OCI-LY1 (cell line): ENCODE measurements at regions not wholly inside any gene's neighbourhood (a gene's known extent, or its start where the extent isn't known, plus 50 kb on each side); places are given as distances from the start of the nearest gene placed in this dataset.

Experiments
- H2AFZ ChIP-seq: fragments of 200-600 bp; sonication (generic), shearing (Covaris generic); 2 replicates; pipeline ENCODE4 v1.6.0; 2014; ENCODE audit warnings: antibody characterized with exemption, mild to moderate bottlenecking, low read length
- H3F3A ChIP-seq: fragments of 200-600 bp; sonication (generic), shearing (Covaris generic); 2 replicates; pipeline ENCODE4 v1.6.0; 2014; ENCODE audit warnings: mild to moderate bottlenecking, antibody characterized with exemption, low read length, moderate library complexity; ENCODE audit not compliant: insufficient read depth
- H3K27ac ChIP-seq: fragments of 200-600 bp; sonication (generic); 2 replicates; pipeline ENCODE4 v1.5.1; 2014; ENCODE audit warnings: low read length, mixed run types, mild to moderate bottlenecking, low read depth; ENCODE audit not compliant: poor library complexity, severe bottlenecking
- H3K27me3 ChIP-seq: fragments of 200-600 bp; sonication (generic); 2 replicates; pipeline ENCODE4 v1.6.0; 2014; ENCODE audit warnings: antibody characterized with exemption, mild to moderate bottlenecking, low read length, moderate library complexity; ENCODE audit not compliant: insufficient read depth
- H3K36me3 ChIP-seq: fragments of 200-600 bp; sonication (generic); 2 replicates; pipeline ENCODE4 v1.6.1; 2014; ENCODE audit warnings: mild to moderate bottlenecking, antibody characterized with exemption, low read length, moderate library complexity, mixed read lengths; ENCODE audit not compliant: insufficient read depth
- H3K4me1 ChIP-seq: fragments of 200-600 bp; sonication (generic); 2 replicates; pipeline ENCODE4 v1.5.1; 2014; ENCODE audit warnings: mild to moderate bottlenecking, low read length, moderate library complexity; ENCODE audit not compliant: insufficient read depth, severe bottlenecking
- H3K4me2 ChIP-seq: fragments of 200-600 bp; sonication (generic), shearing (Covaris generic); 2 replicates; pipeline ENCODE4 v1.6.1; 2014; ENCODE audit warnings: low read length
- H3K4me3 ChIP-seq: fragments of 200-600 bp; sonication (generic); 2 replicates; pipeline ENCODE4 v1.5.1; 2014; ENCODE audit warnings: low read length, low read depth, mild to moderate bottlenecking, mixed read lengths; ENCODE audit not compliant: poor library complexity, severe bottlenecking
- H3K79me2 ChIP-seq: fragments of 200-600 bp; shearing (Covaris generic); 2 replicates; pipeline ENCODE4 v1.6.1; 2016; ENCODE audit warnings: mixed run types, low read length, mixed read lengths; ENCODE audit not compliant: insufficient read depth
- H3K9ac ChIP-seq: fragments of 200-600 bp; sonication (generic), shearing (Covaris generic); 2 replicates; pipeline ENCODE4 v1.6.1; 2014; ENCODE audit warnings: mild to moderate bottlenecking, low read length, mixed read lengths
- H3K9me2 ChIP-seq: fragments of 200-600 bp; sonication (generic), shearing (Covaris generic); 2 replicates; pipeline ENCODE4 v1.6.1; 2014; ENCODE audit warnings: low read depth, mild to moderate bottlenecking, low read length, mixed read lengths
- H3K9me3 ChIP-seq: fragments of 200-600 bp; shearing (Covaris generic); 2 replicates; pipeline ENCODE4 v1.6.1; 2014; ENCODE audit warnings: low read length, mixed read lengths
- H4K20me1 ChIP-seq: fragments of 200-600 bp; sonication (generic), shearing (Covaris generic); 2 replicates; pipeline ENCODE4 v1.6.0; 2016; ENCODE audit warnings: mild to moderate bottlenecking, low read length; ENCODE audit not compliant: insufficient read depth
- EZH2 ChIP-seq: fragments of 200-600 bp; sonication (generic), shearing (Covaris generic); IDR thresholded peaks from 2 replicates; pipeline ENCODE4 v1.8.0; 2017; ENCODE audit warnings: borderline replicate concordance, mixed run types, mild to moderate bottlenecking, antibody characterized with exemption, low read length, moderate library complexity, mixed read lengths
- TF ChIP-seq, protein P1 (sequence below): fragments of 200-600 bp; sonication (generic), shearing (Covaris generic); IDR thresholded peaks from 2 replicates; pipeline ENCODE4 v1.5.1; 2017; ENCODE audit warnings: mild to moderate bottlenecking, antibody characterized with exemption, low read length, moderate library complexity, mixed read lengths

DNA sequence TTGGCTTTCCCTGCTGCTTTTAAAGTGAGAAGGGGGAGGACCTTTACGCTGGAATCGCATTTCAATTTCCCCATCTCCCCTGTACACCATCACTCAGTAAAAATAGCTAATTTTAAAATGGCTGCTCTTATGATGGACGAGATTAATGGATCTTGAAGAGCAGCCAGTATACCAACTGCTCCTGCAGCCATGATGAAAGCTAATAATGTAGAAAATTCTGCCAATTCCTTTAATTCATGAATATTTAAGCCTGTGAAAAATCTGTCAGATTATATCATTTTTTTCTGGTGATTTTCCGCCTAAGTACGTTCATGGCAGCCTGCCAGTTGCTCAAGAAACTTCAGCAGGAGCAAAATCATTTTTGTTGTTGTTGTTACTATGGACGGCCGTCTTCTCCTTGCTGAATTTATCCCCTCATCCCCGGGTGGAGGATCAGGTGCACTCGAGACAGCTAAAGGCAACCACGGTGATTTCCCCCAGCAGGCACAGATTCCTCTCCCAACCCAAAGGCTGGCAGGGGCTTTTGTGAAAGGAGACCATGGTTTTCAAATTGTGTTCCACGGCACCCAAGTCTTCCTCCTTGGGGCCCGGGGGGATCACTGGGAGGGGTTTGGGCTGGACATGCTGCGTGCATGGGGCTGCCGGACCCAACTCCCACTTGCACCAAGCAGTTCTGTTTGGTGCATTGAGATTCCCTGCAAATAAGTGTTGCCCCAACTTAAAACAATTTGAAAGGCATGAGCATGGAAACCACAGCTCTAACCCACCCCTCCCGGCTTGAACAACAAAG, 289.6 kb downstream of the UACA start:
- H3K9me2 ChIP-seq, result no peaks in the 10 kb centered on the region
- no peaks in the 10 kb centered on the region for H3K36me3 ChIP-seq
- H3K79me2 ChIP-seq, result no peaks in the 10 kb centered on the region
- H3K27ac ChIP-seq, result no peak overlapping the region
- TF ChIP-seq, protein P1, sequence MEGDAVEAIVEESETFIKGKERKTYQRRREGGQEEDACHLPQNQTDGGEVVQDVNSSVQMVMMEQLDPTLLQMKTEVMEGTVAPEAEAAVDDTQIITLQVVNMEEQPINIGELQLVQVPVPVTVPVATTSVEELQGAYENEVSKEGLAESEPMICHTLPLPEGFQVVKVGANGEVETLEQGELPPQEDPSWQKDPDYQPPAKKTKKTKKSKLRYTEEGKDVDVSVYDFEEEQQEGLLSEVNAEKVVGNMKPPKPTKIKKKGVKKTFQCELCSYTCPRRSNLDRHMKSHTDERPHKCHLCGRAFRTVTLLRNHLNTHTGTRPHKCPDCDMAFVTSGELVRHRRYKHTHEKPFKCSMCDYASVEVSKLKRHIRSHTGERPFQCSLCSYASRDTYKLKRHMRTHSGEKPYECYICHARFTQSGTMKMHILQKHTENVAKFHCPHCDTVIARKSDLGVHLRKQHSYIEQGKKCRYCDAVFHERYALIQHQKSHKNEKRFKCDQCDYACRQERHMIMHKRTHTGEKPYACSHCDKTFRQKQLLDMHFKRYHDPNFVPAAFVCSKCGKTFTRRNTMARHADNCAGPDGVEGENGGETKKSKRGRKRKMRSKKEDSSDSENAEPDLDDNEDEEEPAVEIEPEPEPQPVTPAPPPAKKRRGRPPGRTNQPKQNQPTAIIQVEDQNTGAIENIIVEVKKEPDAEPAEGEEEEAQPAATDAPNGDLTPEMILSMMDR, result no peak
- no peak for TF ChIP-seq EZH2
- no peak overlapping the region for H3K4me2 ChIP-seq
- H4K20me1 ChIP-seq, result no peaks in the 10 kb centered on the region
- no peaks in the 10 kb centered on the region for H3K9me3 ChIP-seq
- no peak overlapping the region for H2AFZ ChIP-seq
- H3F3A ChIP-seq, result no peaks in the 10 kb centered on the region
- H3K4me1 ChIP-seq, result no peaks in the 10 kb centered on the region
- no peak overlapping the region for H3K9ac ChIP-seq
- H3K27me3 ChIP-seq, result no peaks in the 10 kb centered on the region
- H3K4me3 ChIP-seq, result no peak overlapping the region

DNA sequence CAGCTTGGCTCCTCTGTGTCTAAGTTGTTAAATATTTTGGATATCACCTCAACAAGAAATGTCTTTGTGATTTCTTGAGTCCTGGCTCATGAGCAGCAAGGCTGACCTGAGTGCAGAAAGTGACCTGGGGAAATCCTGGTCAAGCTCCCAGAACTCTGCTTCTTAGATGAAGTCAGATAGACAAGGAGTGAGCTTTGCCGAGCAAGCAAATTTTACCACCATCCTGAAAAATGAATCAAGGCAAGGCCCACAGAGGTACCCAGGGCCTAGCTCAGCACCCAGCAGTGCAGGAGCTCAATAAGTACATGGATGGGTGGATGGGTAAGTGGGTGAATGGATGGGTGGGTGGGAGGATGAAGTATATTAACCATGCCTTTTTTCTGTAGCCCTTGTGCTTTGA, 291.8 kb downstream of the UACA start:
- Histone ChIP-seq H3F3A (no peaks in the 10 kb centered on the region), H3K9ac (no peak overlapping the region), H4K20me1 (no peaks in the 10 kb centered on the region), H3K9me3 (no peaks in the 10 kb centered on the region), H3K4me3 (no peak overlapping the region), H3K79me2 (no peaks in the 10 kb centered on the region), H2AFZ (no peak overlapping the region), H3K9me2 (no peaks in the 10 kb centered on the region), H3K27ac (no peak overlapping the region), H3K36me3 (no peaks in the 10 kb centered on the region), H3K4me1 (no peaks in the 10 kb centered on the region), H3K4me2 (no peak overlapping the region), H3K27me3 (no peaks in the 10 kb centered on the region)
- no peak for TF ChIP-seq EZH2
- TF ChIP-seq, protein P1, result no peak

DNA sequence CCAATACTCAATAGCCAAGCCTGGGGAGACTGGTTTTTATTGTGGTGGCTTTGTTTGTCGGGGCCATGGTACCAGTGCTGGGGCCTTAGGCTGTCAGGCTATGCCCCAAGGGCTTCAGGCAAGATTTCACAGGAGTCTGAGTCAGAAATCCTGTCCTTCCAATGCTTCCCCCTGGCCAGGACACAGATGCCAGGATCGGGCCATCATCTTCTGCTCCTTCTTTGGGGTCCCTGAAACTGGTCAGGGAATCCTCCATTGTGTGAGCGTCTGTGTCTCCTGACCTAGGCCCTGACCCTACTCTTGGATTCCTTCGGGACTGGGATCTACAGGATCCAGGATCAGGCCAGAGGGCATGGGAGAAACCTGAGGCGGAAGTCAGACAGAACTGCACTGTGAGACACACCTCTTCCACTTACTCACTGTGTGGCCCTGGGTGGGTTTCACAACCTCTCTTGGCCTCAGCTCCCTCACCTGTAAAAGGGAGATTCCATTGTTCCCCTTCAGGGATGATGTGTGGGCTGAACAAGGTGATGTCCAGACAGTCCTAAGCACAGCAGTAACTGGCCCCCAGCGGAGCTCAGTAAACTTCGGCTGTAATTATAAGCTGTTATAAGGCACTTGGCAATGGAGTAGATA, 292.7 kb downstream of the UACA start:
- no peak overlapping the region for H2AFZ ChIP-seq
- H3F3A ChIP-seq, result no peaks in the 10 kb centered on the region
- no peaks in the 10 kb centered on the region for H3K79me2 ChIP-seq
- H3K9me2 ChIP-seq, result no peaks in the 10 kb centered on the region
- no peak overlapping the region for H3K4me3 ChIP-seq
- H3K27me3 ChIP-seq, result no peaks in the 10 kb centered on the region
- H3K4me2 ChIP-seq, result no peak overlapping the region
- no peak for TF ChIP-seq EZH2
- TF ChIP-seq, protein P1, result no peak
- H4K20me1 ChIP-seq, result no peaks in the 10 kb centered on the region
- H3K9ac ChIP-seq, result no peak overlapping the region
- H3K4me1 ChIP-seq, result no peaks in the 10 kb centered on the region
- no peak overlapping the region for H3K27ac ChIP-seq
- no peaks in the 10 kb centered on the region for H3K9me3 ChIP-seq
- H3K36me3 ChIP-seq, result no peaks in the 10 kb centered on the region
